ENCODE measurements at regions not wholly inside any gene's neighbourhood (a gene's known extent, or its start where the extent isn't known, plus 50 kb on each side); places are given as distances from the start of the nearest gene placed in this dataset.

- FAIRE-seq, result no peak
- Histone ChIP-seq H3K27ac (ENCODE audit: low read depth in 2 of 2, low read length in 2 of 2) (no peak overlapping the region), H3K27me3 (ENCODE audit: control insufficient read depth, insufficient read depth, low read length) (no peaks in the 10 kb centered on the region), H3K4me3 (ENCODE audit: low read length in 3 of 3) (no peak overlapping the region), H3K9ac (ENCODE audit: low read length in 3 of 3) (no peak overlapping the region), H3K36me3 (ENCODE audit: control insufficient read depth in 2 of 3, insufficient read depth in 3 of 3, low read length in 3 of 3) (no peaks in the 10 kb centered on the region), H3K4me1 (ENCODE audit: control insufficient read depth in 2 of 3, insufficient read depth in 2 of 3, low read depth in 1 of 3, low read length in 3 of 3) (peaks cover 0 to 2% (median 0%) of the 10 kb centered on the region in 3 donors), H3K9me3 (ENCODE audit: control insufficient read depth in 2 of 3, insufficient read depth in 1 of 3, low read length in 3 of 3) (peaks cover 0 to 2% (median 0%) of the 10 kb centered on the region in 3 donors)
- intact Hi-C loops (cut with DNase I), result no loop called here
- DNase-seq, result no peak
- TF ChIP-seq, protein P1, sequence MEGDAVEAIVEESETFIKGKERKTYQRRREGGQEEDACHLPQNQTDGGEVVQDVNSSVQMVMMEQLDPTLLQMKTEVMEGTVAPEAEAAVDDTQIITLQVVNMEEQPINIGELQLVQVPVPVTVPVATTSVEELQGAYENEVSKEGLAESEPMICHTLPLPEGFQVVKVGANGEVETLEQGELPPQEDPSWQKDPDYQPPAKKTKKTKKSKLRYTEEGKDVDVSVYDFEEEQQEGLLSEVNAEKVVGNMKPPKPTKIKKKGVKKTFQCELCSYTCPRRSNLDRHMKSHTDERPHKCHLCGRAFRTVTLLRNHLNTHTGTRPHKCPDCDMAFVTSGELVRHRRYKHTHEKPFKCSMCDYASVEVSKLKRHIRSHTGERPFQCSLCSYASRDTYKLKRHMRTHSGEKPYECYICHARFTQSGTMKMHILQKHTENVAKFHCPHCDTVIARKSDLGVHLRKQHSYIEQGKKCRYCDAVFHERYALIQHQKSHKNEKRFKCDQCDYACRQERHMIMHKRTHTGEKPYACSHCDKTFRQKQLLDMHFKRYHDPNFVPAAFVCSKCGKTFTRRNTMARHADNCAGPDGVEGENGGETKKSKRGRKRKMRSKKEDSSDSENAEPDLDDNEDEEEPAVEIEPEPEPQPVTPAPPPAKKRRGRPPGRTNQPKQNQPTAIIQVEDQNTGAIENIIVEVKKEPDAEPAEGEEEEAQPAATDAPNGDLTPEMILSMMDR (IDR thresholded peaks at IDR 0.05; ENCODE audit: borderline replicate concordance, extremely low read depth, insufficient read depth), result no peak
These were observed 244.6 kb downstream of the LACC1 start for GRCh38 chr13:44124352-44124751.

- H3K36me3 ChIP-seq (ENCODE audit: control insufficient read depth in 2 of 3, insufficient read depth in 3 of 3, low read length in 3 of 3), result no peaks in the 10 kb centered on the region
- no peaks in the 10 kb centered on the region for H3K27me3 ChIP-seq (ENCODE audit: control insufficient read depth, insufficient read depth, low read length)
- no peak overlapping the region for H3K4me3 ChIP-seq (ENCODE audit: low read length in 3 of 3)
- H3K9me3 ChIP-seq (ENCODE audit: control insufficient read depth in 2 of 3, insufficient read depth in 1 of 3, low read length in 3 of 3), result peaks cover 0 to 2% (median 0%) of the 10 kb centered on the region in 3 donors
- no peak overlapping the region for H3K9ac ChIP-seq (ENCODE audit: low read length in 3 of 3)
- H3K4me1 ChIP-seq (ENCODE audit: control insufficient read depth in 2 of 3, insufficient read depth in 2 of 3, low read depth in 1 of 3, low read length in 3 of 3), result peaks cover 0 to 5% (median 0%) of the 10 kb centered on the region in 3 donors
- intact Hi-C loops (cut with DNase I), result no loop called here
- DNase-seq, result no peak
- no peak for FAIRE-seq
- TF ChIP-seq, protein P1 (IDR thresholded peaks at IDR 0.05; ENCODE audit: borderline replicate concordance, extremely low read depth, insufficient read depth), result no peak
- no peak overlapping the region for H3K27ac ChIP-seq (ENCODE audit: low read depth in 2 of 2, low read length in 2 of 2)
These were observed 246.3 kb downstream of the LACC1 start for GRCh38 chr13:44125943-44126469.

DNA sequence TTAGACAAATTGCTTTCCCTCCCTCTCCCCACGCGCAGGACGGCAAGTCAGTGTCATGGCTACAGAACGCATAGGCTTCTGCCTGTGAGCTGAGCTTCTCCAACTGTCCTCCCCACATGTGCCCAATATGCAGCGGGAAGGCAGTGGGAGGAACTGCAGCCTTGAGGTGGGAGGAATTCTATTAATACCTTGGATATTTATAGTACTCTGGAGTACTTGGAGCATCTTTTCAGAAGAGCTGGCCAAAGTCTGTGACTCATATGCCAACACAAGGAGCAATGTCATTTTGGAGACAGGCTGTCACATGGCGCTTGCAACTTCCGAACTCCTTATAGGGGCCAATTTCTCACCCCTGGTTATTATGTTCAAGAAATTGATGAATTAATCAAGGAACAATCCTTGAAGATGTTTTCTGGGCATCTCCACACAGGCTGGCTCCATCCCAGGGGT is 245.0 kb upstream of the SERP2 start:
- H3K36me3 ChIP-seq (ENCODE audit: control insufficient read depth in 2 of 3, insufficient read depth in 3 of 3, low read length in 3 of 3), result no peaks in the 10 kb centered on the region
- no peak overlapping the region for H3K4me3 ChIP-seq (ENCODE audit: low read length in 3 of 3)
- intact Hi-C loops (cut with DNase I), result no loop called here
- H3K4me1 ChIP-seq (ENCODE audit: control insufficient read depth in 2 of 3, insufficient read depth in 2 of 3, low read depth in 1 of 3, low read length in 3 of 3), result peaks cover 0 to 9% (median 0%) of the 10 kb centered on the region in 3 donors
- no peaks in the 10 kb centered on the region for H3K27me3 ChIP-seq (ENCODE audit: control insufficient read depth, insufficient read depth, low read length)
- no peaks in the 10 kb centered on the region for H3K9me3 ChIP-seq (ENCODE audit: control insufficient read depth in 2 of 3, insufficient read depth in 1 of 3, low read length in 3 of 3)
- H3K9ac ChIP-seq (ENCODE audit: low read length in 3 of 3), result no peak overlapping the region
- DNase-seq, result no peak
- TF ChIP-seq, protein P1 (IDR thresholded peaks at IDR 0.05; ENCODE audit: borderline replicate concordance, extremely low read depth, insufficient read depth), result no peak
- FAIRE-seq, result no peak
- no peak overlapping the region for H3K27ac ChIP-seq (ENCODE audit: low read depth in 2 of 2, low read length in 2 of 2)

DNA sequence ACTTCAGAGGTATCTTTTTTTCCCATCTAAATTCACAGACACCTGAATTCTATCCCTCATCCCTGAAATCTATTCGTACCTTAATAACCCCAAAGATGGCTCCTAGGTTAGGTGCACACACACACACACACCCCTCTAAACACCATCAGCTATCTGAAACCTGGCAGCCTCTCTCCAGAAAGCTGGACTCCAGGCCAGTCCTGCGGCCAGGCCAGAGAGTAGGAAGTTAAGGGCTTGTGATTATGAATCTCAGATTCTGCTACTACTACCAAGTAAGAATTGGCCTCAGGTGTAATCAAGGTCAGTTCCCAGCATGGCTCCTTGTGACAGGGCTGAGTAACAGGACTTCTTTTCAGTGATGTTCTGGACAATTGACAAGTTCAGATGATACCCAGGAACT is 244.2 kb upstream of the SERP2 start:
- H3K27me3 ChIP-seq (ENCODE audit: control insufficient read depth, insufficient read depth, low read length), result no peaks in the 10 kb centered on the region
- H3K4me1 ChIP-seq (ENCODE audit: control insufficient read depth in 2 of 3, insufficient read depth in 2 of 3, low read depth in 1 of 3, low read length in 3 of 3), result peaks cover 0 to 9% (median 0%) of the 10 kb centered on the region in 3 donors
- no peak overlapping the region for H3K4me3 ChIP-seq (ENCODE audit: low read length in 3 of 3)
- intact Hi-C loops (cut with DNase I), result no loop called here
- H3K36me3 ChIP-seq (ENCODE audit: control insufficient read depth in 2 of 3, insufficient read depth in 3 of 3, low read length in 3 of 3), result no peaks in the 10 kb centered on the region
- no peak overlapping the region for H3K9ac ChIP-seq (ENCODE audit: low read length in 3 of 3)
- no peak overlapping the region for H3K27ac ChIP-seq (ENCODE audit: low read depth in 2 of 2, low read length in 2 of 2)
- H3K9me3 ChIP-seq (ENCODE audit: control insufficient read depth in 2 of 3, insufficient read depth in 1 of 3, low read length in 3 of 3), result no peaks in the 10 kb centered on the region
- TF ChIP-seq, protein P1 (IDR thresholded peaks at IDR 0.05; ENCODE audit: borderline replicate concordance, extremely low read depth, insufficient read depth), result no peak
- FAIRE-seq (no peak), DNase-seq (no peak)

Data from kidney (tissue), 13 donors.